Natural killer cell (primary cell): ENCODE measurements at regions not wholly inside any gene's neighbourhood (a gene's known extent, or its start where the extent isn't known, plus 50 kb on each side); places are given as distances from the start of the nearest gene placed in this dataset.

ENCODE experiments used
- ATAC-seq, 3 donors: fragments of 150-1000 bp in 2 of 3; fragments of 200-7000 bp in 1 of 3; cut with Tn5 transposase; 1 replicate in 1 of 3; 2 replicates in 2 of 3; pipeline ENCODE4 v1.10.0; 2021; ENCODE audit warnings: mild to moderate bottlenecking in 2 of 3, moderate library complexity in 2 of 3
- DNase-seq, 2 donors: peaks; one replicate each; pipeline versions ENCODE4 v3.0.0 to v3.0.0-alpha.2; 2013 to 2021; ENCODE audit warnings: mixed read lengths in 1 of 2
- H3K27ac ChIP-seq: one replicate; pipeline ENCODE4 v1.5.1; 2013; ENCODE audit warnings: mild to moderate bottlenecking, low read length
- H3K27me3 ChIP-seq: one replicate; pipeline ENCODE4 v1.6.1; 2013; ENCODE audit warnings: low read length; ENCODE audit not compliant: control insufficient read depth, insufficient read depth
- H3K36me3 ChIP-seq: one replicate; pipeline ENCODE4 v1.6.1; 2013; ENCODE audit warnings: low read length; ENCODE audit not compliant: control insufficient read depth, insufficient read depth
- H3K4me1 ChIP-seq: one replicate; pipeline ENCODE4 v1.6.1; 2013; ENCODE audit warnings: low read length; ENCODE audit not compliant: control insufficient read depth, insufficient read depth
- H3K4me3 ChIP-seq: one replicate; pipeline ENCODE4 v1.5.1; 2013; ENCODE audit warnings: low read length
- H3K9me3 ChIP-seq: one replicate; pipeline ENCODE4 v1.6.1; 2013; ENCODE audit warnings: low read length; ENCODE audit not compliant: control insufficient read depth, insufficient read depth
- H3K27ac Mint-ChIP-seq, 2 donors: one replicate each; pipeline ENCODE4 v1.8.0; 2022; ENCODE audit warnings: mild to moderate bottlenecking in 2 of 2, mixed read lengths in 2 of 2, moderate library complexity in 1 of 2
- H3K27me3 Mint-ChIP-seq, 2 donors: one replicate each; pipeline ENCODE4 v1.8.0; 2022; ENCODE audit warnings: low read depth in 2 of 2, mixed read lengths in 2 of 2
- H3K36me3 Mint-ChIP-seq: one replicate; pipeline ENCODE4 v1.8.0; 2022; ENCODE audit warnings: mixed read lengths
- H3K4me1 Mint-ChIP-seq, 2 donors: one replicate each; pipeline ENCODE4 v1.8.0; 2022; ENCODE audit warnings: mixed read lengths in 2 of 2
- H3K4me3 Mint-ChIP-seq: one replicate; pipeline ENCODE4 v1.8.0; 2022; ENCODE audit warnings: mild to moderate bottlenecking, moderate library complexity, mixed read lengths
- H3K9me3 Mint-ChIP-seq, 2 donors: one replicate each; pipeline ENCODE4 v1.8.0; 2022; ENCODE audit warnings: mixed read lengths in 2 of 2
- CTCF ChIP-seq: fragments of 200-600 bp; IDR thresholded peaks from one replicate; pipeline ENCODE4 v1.8.0; 2022; ENCODE audit warnings: antibody characterized with exemption
- WGBS: methylation state at CpG from one replicate; pipeline ENCODE4 v1.1.7; 2013; ENCODE audit warnings: missing lambda C conversion rate; ENCODE audit not compliant: insufficient coverage; 5-methylcytosine and 5-hydroxymethylcytosine counted together
- intact Hi-C: fragments of 100-400 bp; cut with micrococcal nuclease; formaldehyde crosslinking; loops from one replicate; pipeline ENCODE4 v1.14.2; 2022

- no peak overlapping the region for H3K27ac Mint-ChIP-seq
- ATAC-seq, result no peak
- H3K4me1 Mint-ChIP-seq, result no peaks in the 10 kb centered on the region
- no peak for TF ChIP-seq CTCF
- H3K9me3 ChIP-seq, result no peaks in the 10 kb centered on the region
- H3K9me3 Mint-ChIP-seq, result no peaks in the 10 kb centered on the region
- no peak overlapping the region for H3K27ac ChIP-seq
- no peaks in the 10 kb centered on the region for H3K4me1 ChIP-seq
- peaks cover 2% of the 10 kb centered on the region for H3K27me3 ChIP-seq
- DNase-seq, result no peak
- peaks cover 24 to 35% of the 10 kb centered on the region in 2 donors for H3K27me3 Mint-ChIP-seq
- WGBS, result 74% methylated on average over 5 of the region's 5 CpGs
- no peaks in the 10 kb centered on the region for H3K36me3 Mint-ChIP-seq
- intact Hi-C loops, result no loop called here
- H3K4me3 Mint-ChIP-seq, result no peak overlapping the region
- no peaks in the 10 kb centered on the region for H3K36me3 ChIP-seq
- no peak overlapping the region for H3K4me3 ChIP-seq
These were observed 66.3 kb upstream of the SCG2 start for GRCh38 chr2:223668302-223668998.

DNA sequence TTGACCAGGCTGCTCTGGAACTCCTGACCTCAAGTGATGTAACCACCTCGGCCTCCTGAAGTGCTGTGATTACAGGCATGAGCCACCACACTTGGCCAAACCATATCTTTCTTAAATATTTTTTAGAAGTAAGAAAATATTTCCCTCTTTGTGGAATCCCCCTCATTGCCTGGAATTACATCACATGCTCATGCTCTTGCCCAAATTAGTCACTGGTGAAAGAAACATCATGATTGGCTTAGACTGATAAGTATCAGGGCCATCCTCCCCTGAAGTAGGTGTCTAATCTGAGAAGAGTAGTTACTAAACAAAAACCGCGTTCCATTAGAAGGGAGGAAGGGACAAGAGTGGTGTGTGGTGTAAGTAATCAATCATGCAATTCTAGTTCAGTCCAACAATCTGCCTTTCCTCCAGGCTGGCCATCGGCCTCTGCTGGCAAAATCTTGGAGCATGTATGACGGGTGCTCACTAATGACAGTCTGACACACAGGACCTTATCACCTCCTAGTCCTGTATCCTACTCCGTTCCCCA is 52.3 kb upstream of the SCG2 start:
- no peak for TF ChIP-seq CTCF
- WGBS, result 85% methylated on average over 6 of the region's 6 CpGs
- Histone ChIP-seq H3K36me3 (no peaks in the 10 kb centered on the region), H3K9me3 (no peaks in the 10 kb centered on the region), H3K4me3 (no peak overlapping the region), H3K27ac (no peak overlapping the region), H3K27me3 (no peaks in the 10 kb centered on the region), H3K4me1 (no peaks in the 10 kb centered on the region)
- DNase-seq (no peak), ATAC-seq (no peak)
- Mint-ChIP-seq H3K9me3 (no peaks in the 10 kb centered on the region), H3K27ac (no peak overlapping the region), H3K27me3 (peaks cover 15 to 31% of the 10 kb centered on the region in 2 donors), H3K36me3 (no peaks in the 10 kb centered on the region), H3K4me3 (no peak overlapping the region), H3K4me1 (no peaks in the 10 kb centered on the region)
- intact Hi-C loops, result no loop called here

- Mint-ChIP-seq H3K4me3 (no peak overlapping the region), H3K27me3 (peaks cover 15 to 24% of the 10 kb centered on the region in 2 donors), H3K27ac (no peak overlapping the region), H3K4me1 (no peaks in the 10 kb centered on the region), H3K36me3 (no peaks in the 10 kb centered on the region), H3K9me3 (no peaks in the 10 kb centered on the region)
- Histone ChIP-seq H3K9me3 (no peaks in the 10 kb centered on the region), H3K4me3 (no peak overlapping the region), H3K36me3 (no peaks in the 10 kb centered on the region), H3K27ac (no peak overlapping the region), H3K27me3 (no peaks in the 10 kb centered on the region), H3K4me1 (no peaks in the 10 kb centered on the region)
- no peak for TF ChIP-seq CTCF
- intact Hi-C loops, result no loop called here
- ATAC-seq (no peak), DNase-seq (no peak)
- WGBS, result no CpG with 5 or more reads among the region's 1 CpG
These were observed 50.7 kb upstream of the SCG2 start for GRCh38 chr2:223652902-223653301.

- 85% methylated on average over 1 of the region's 1 CpG for WGBS
- no peak overlapping the region for H3K4me3 Mint-ChIP-seq
These were observed 50.0 kb upstream of the SCG2 start for GRCh38 chr2:223652122-223652521.

More at GRCh38 chr2:223652122-223652521, 50.0 kb upstream of the SCG2 start:
- peaks cover 12 to 23% of the 10 kb centered on the region in 2 donors for H3K27me3 Mint-ChIP-seq
- no peak for ATAC-seq
- intact Hi-C loops, result no loop called here
- H3K36me3 Mint-ChIP-seq, result no peaks in the 10 kb centered on the region
- no peaks in the 10 kb centered on the region for H3K9me3 Mint-ChIP-seq
- no peak overlapping the region for H3K4me3 ChIP-seq
- H3K27ac Mint-ChIP-seq, result no peak overlapping the region
- no peaks in the 10 kb centered on the region for H3K27me3 ChIP-seq
- H3K4me1 Mint-ChIP-seq, result no peaks in the 10 kb centered on the region
- TF ChIP-seq CTCF, result no peak
- no peak overlapping the region for H3K27ac ChIP-seq
- no peaks in the 10 kb centered on the region for H3K4me1 ChIP-seq
- DNase-seq, result no peak
- no peaks in the 10 kb centered on the region for H3K9me3 ChIP-seq
- no peaks in the 10 kb centered on the region for H3K36me3 ChIP-seq
